GM13976 (cell line): ENCODE measurements at regions not wholly inside any gene's neighbourhood (a gene's known extent, or its start where the extent isn't known, plus 50 kb on each side); places are given as distances from the start of the nearest gene placed in this dataset.

Experiments
- DNase-seq: peaks from one replicate; pipeline ENCODE4 v3.0.0; 2012; ENCODE audit warnings: low spot score
- CTCF ChIP-seq: IDR thresholded peaks from 2 replicates; pipeline ENCODE4 v1.5.1; 2012; ENCODE audit warnings: borderline replicate concordance, mild to moderate bottlenecking; ENCODE audit not compliant: insufficient read depth; ENCODE audit errors: extremely low read depth, missing control alignments, control extremely low read depth
- in situ Hi-C: fragments of 300-500 bp; cut with MboI; formaldehyde crosslinking; loops from one replicate; pipeline ENCODE4 v1.12.0; 2022; ENCODE audit warnings: low sequenced_read_pairs, mixed read lengths, inconsistent platforms; ENCODE audit not compliant: unreplicated experiment

- in situ Hi-C loops: no loop called here
- no peak for DNase-seq
- TF ChIP-seq CTCF: no peak
These were observed 257.1 kb downstream of the KLF6 start for GRCh38 chr10:3527869-3528268.

DNA sequence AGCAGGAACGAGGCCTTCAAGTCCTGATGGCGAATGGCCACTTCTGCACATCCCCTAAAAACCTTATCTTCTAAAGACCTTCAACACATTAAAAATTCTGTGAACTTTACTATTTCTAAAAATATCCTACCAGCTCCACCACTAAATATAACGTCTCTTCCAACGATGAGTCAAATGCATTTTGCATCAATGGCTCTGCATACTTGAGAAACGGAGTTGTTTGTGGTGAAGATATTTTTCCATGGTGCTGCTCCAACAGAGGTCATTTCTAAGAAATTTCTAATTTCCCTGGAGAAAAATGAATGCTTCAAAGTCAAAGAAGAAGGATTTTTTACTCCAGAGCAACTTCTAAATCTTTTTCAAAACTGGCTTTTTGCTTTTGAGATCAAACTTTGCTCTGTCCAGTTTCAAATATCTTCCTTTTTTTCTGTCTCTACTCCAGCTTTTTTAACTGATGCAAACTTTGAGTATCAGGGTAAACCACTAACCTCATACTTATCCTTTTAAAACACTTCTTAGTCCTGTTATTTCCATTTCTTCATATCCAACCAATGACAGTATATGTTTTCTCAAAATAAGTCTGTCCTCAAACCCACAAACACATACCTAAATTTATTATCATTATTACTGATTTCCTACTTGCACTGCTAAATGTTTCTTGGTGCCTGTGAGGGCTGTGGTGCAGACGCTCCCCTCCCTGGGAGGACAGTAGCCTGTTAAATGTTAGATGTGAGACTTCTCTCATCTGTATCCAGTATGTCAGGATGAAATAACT is 258.1 kb downstream of the KLF6 start:
- in situ Hi-C loops: no loop called here
- no peak for TF ChIP-seq CTCF
- no peak for DNase-seq

DNA sequence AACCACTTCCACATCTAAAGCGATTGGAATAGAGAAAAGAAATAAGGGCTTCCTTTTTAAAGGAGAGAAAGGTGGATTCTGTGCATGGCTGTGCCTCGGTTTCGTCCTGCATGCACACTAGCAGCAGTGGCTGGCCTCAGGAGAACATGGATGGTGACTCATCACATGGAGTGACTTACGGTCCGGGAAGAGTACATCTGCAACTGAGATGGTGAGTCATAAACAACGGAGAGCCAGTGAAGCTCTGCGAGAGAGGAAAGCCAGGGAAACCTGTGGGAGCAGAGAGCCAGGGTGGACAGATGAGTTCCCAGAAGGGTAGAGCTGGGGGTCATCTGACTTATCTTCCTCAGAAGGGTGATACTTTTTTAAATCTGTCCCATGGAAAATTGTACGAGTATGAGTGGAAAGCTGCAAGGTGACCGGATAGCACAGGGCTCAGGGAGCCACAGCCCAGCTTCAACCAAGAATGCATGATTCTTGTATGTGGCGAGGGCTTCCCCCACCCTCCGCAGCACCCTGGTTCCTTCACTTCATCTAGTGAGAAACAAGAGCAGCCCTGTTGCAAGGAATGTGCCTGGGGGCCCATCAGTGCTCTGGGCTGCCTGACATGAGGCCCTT is 259.1 kb downstream of the KLF6 start:
- in situ Hi-C loops: no loop called here
- TF ChIP-seq CTCF: no peak
- DNase-seq: no peak

DNA sequence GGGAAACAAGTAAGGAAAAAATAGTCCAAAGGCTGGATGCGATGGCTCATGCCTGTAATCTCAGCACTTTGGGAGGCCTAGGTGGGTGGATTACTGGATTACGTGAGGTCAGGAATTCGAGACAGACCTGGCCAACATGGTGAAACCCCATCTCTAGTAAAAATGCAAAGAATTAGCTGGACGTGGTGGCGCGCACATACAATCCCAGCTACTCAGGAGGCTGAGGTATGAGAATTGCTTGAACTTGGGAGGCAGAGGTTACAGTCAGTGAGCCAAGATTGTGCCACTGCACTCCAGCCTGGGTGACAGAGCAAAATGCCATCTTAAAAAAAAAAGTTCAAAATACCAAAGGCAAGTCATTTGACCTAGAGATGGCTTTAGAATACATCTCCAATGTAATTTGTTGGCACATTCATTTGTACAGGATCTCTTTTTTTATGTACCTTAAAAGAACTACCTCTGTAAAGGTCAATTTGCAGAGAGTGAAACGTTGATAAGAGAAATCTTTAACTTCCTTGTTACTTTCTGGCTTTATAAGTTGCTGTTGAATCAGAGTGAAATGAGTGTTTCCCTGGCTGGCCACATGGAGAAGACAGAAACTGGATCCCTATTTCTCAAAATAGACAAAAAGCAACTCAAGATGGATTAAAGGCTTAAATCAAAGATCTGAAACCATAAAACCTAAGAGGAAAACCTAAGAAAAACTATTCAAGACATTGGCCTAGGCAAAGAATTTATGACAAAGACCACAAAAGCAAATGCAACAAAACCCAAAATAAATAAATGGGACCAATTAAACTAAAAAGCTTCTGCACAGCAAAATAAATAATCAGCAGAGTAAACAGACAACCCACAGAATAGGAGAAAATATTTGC is 260.7 kb downstream of the KLF6 start:
- no peak for TF ChIP-seq CTCF
- DNase-seq: no peak
- in situ Hi-C loops: no loop called here

GRCh38 chr10:3523309-3524050 is 261.5 kb downstream of the KLF6 start:
- no peak for DNase-seq
- in situ Hi-C loops: no loop called here
- no peak for TF ChIP-seq CTCF

DNA sequence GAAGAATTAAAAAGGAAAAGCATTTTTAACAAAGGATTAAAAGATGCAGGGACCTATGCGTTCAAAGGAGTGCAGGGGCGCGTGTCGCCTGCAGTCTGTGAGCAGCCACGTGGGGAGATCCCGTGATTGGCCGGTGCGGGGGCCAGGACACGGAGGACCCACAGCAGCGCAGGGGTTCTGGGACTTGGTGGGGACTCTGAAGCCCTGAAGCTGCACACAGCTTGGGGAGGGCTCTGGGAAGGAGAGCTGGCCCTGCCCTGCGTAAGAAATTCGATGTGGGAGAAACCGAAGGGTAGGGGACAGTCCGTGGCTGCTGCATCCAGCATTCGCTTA is 268.1 kb downstream of the KLF6 start:
- no peak for DNase-seq
- no peak for TF ChIP-seq CTCF
- in situ Hi-C loops: no loop called here
